ENCODE measurements at regions not wholly inside any gene's neighbourhood (a gene's known extent, or its start where the extent isn't known, plus 50 kb on each side); places are given as distances from the start of the nearest gene placed in this dataset.

DNA sequence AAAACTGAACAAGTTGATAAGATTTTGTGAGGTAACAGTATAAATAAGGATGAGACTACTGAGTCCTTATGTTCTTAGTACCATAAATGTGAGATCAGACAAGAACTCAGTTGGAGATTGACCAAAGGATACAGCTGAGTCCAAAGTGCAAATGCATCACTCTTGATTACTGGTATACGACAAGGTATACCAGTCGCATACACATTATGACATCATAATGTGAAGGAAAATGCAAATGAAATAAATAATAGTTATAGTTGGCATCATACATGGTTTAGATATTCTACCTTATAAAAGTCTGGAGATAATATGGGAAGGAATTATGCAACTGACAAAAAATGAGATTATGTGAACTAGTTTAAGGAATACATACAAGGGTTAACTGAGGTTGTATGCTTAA lies 476.3 kb upstream of the STXBP6 start:
- TF ChIP-seq EZH2 (IDR thresholded peaks at IDR 0.05; ENCODE audit: low read length, unreplicated experiment), result no peak
- TF ChIP-seq, protein P1, sequence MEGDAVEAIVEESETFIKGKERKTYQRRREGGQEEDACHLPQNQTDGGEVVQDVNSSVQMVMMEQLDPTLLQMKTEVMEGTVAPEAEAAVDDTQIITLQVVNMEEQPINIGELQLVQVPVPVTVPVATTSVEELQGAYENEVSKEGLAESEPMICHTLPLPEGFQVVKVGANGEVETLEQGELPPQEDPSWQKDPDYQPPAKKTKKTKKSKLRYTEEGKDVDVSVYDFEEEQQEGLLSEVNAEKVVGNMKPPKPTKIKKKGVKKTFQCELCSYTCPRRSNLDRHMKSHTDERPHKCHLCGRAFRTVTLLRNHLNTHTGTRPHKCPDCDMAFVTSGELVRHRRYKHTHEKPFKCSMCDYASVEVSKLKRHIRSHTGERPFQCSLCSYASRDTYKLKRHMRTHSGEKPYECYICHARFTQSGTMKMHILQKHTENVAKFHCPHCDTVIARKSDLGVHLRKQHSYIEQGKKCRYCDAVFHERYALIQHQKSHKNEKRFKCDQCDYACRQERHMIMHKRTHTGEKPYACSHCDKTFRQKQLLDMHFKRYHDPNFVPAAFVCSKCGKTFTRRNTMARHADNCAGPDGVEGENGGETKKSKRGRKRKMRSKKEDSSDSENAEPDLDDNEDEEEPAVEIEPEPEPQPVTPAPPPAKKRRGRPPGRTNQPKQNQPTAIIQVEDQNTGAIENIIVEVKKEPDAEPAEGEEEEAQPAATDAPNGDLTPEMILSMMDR (conservative IDR thresholded peaks at IDR 0.05; ENCODE audit: low read depth, low read length), result no peak

All from PC-3 (cell line).